Body of pancreas (tissue), 4 donors: ENCODE measurements at regions not wholly inside any gene's neighbourhood (a gene's known extent, or its start where the extent isn't known, plus 50 kb on each side); places are given as distances from the start of the nearest gene placed in this dataset.

Experiments used
- ATAC-seq: fragments of 150-250 bp; one replicate; pipeline ENCODE4 v1.9.1; 2016
- DNase-seq, 4 donors: peaks; one replicate each; pipeline ENCODE4 v3.0.0-alpha.2; 2019
- H3K27ac ChIP-seq, 4 donors: fragments of 200-600 bp; sonication (generic); 1 replicate in 3 of 4; 2 replicates in 1 of 4; pipeline versions ENCODE4 v1.5.1 to v1.6.1; 2016 to 2019; ENCODE audit warnings: mild to moderate bottlenecking in 1 of 4, mixed read lengths in 1 of 4, moderate library complexity in 1 of 4
- H3K27me3 ChIP-seq, 2 donors: fragments of 200-600 bp; sonication (generic); one replicate each; pipeline ENCODE4 v1.6.0; 2016; ENCODE audit warnings: mild to moderate bottlenecking in 1 of 2
- H3K36me3 ChIP-seq, 2 donors: fragments of 200-600 bp; sonication (generic); replicated peaks in 1 of 2; 2 replicates each; pipeline ENCODE4 v1.5.1; 2016; ENCODE audit warnings: low read depth in 2 of 2; ENCODE audit not compliant: insufficient read depth in 1 of 2
- H3K4me1 ChIP-seq: fragments of 200-600 bp; sonication (generic); one replicate; pipeline ENCODE4 v1.6.0; 2016
- H3K4me3 ChIP-seq, 2 donors: fragments of 200-600 bp; sonication (generic); 1 replicate in 1 of 2; 2 replicates in 1 of 2; pipeline ENCODE4 v1.5.1; 2016 to 2019
- H3K9me3 ChIP-seq, 3 donors: fragments of 200-600 bp; sonication (generic); 1 replicate in 2 of 3; 2 replicates in 1 of 3; pipeline ENCODE4 v1.5.1; 2016
- POLR2A ChIP-seq, 3 donors: fragments of 450-650 bp; IDR thresholded peaks; one replicate each; pipeline ENCODE4 v1.6.1; 2016; ENCODE audit warnings: antibody characterized with exemption in 3 of 3, mild to moderate bottlenecking in 2 of 3
- WGBS, 2 donors: methylation state at CpG; one replicate each; pipeline ENCODE4 v1.1.5; 2017; 5-methylcytosine and 5-hydroxymethylcytosine counted together
- intact Hi-C: fragments of 100-400 bp; cut with DNase I; formaldehyde crosslinking; loops from one replicate; pipeline ENCODE4 v1.15.1; 2023
- TF ChIP-seq, protein P1 (sequence below), 7 experiments: fragments of 450-650 bp in 4 of 7; fragments of 200-600 bp in 3 of 7; sonication (generic) in 3 of 7; IDR thresholded peaks; one replicate each; pipeline ENCODE4 v1.5.1; 2016 to 2019; ENCODE audit warnings: antibody characterized with exemption in 7 of 7

DNA sequence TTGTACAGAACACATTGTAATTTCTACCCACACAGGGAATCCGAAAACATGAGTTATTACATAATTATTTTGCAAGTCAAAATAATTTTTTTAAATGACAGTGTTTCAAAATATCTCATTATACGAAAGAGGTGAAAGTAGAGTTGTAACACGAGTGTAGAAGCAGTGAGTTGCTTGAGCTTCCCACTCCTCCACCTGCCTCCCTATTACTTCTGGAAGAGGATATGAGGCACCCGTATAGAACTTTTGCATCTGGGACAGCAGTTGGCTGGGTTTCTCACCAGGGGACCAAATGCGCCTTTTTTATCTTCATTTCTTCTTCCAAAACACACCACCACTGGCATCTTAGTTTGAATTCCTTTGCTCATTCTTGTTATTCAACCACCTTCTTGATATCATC is 779.0 kb upstream of the COX7C start:
- Histone ChIP-seq H3K27ac (no peak overlapping the region), H3K36me3 (no peaks in the 10 kb centered on the region), H3K27me3 (no peaks in the 10 kb centered on the region), H3K9me3 (no peaks in the 10 kb centered on the region), H3K4me3 (no peak overlapping the region), H3K4me1 (no peaks in the 10 kb centered on the region)
- 62 to 72% methylated on average over 5 of the region's 5 CpGs for WGBS, 2 donors
- intact Hi-C loops, result no loop called here
- TF ChIP-seq, protein P1, sequence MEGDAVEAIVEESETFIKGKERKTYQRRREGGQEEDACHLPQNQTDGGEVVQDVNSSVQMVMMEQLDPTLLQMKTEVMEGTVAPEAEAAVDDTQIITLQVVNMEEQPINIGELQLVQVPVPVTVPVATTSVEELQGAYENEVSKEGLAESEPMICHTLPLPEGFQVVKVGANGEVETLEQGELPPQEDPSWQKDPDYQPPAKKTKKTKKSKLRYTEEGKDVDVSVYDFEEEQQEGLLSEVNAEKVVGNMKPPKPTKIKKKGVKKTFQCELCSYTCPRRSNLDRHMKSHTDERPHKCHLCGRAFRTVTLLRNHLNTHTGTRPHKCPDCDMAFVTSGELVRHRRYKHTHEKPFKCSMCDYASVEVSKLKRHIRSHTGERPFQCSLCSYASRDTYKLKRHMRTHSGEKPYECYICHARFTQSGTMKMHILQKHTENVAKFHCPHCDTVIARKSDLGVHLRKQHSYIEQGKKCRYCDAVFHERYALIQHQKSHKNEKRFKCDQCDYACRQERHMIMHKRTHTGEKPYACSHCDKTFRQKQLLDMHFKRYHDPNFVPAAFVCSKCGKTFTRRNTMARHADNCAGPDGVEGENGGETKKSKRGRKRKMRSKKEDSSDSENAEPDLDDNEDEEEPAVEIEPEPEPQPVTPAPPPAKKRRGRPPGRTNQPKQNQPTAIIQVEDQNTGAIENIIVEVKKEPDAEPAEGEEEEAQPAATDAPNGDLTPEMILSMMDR (IDR thresholded peaks at IDR 0.05), result no peak
- TF ChIP-seq POLR2A (IDR thresholded peaks at IDR 0.05), result no peak
- DNase-seq (no peak), ATAC-seq (no peak)

DNA sequence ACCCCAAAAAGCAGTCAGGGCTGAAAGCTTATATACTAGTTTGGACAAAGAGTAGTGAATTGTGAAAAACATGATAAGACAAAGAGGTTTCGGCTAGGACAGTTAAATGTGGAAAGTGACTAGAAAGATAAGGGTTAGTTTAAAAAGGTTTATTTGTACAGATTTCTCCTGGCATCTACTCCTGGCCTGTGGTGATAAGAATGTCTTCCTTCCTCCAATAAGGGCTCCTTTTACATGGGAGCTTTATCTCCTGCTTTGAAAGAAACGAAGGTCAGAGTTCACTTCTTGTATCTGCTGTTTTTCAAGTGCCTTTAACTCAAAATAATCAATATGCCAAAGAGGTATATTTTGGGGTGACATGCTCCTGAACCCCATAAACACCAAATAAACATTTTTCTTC is 776.1 kb upstream of the COX7C start:
- ATAC-seq, result no peak
- no peaks in the 10 kb centered on the region for H3K27me3 ChIP-seq

DNA sequence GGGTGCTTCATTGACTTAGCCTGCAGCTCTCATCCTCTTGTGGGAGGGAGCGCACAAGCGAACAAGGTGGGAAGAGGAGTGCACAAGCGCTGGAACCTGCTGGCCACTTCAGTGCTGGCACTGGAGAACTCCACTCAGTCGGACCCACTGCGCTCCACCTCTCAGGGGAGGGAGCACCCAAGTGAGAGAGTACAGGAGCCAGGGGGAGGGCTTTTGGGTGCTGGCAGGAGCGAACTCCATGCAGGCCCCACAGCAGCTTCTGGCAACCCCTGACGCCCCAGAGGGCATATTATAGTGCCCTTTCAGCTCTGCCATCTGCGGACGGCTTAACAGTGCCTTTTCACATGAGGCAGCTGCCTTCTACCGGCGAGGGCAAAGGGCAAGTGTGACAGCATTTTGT is 774.2 kb upstream of the COX7C start:
- intact Hi-C loops, result no loop called here
- no peak overlapping the region for H3K27ac ChIP-seq
- no peak overlapping the region for H3K4me3 ChIP-seq
- no peaks in the 10 kb centered on the region for H3K4me1 ChIP-seq
- H3K27me3 ChIP-seq, result no peaks in the 10 kb centered on the region
- 69 to 81% methylated on average over 9 to 11 of the region's 11 CpGs for WGBS, 2 donors
- no peak for DNase-seq
- no peak for ATAC-seq
- no peaks in the 10 kb centered on the region for H3K9me3 ChIP-seq
- no peak for TF ChIP-seq POLR2A (IDR thresholded peaks at IDR 0.05)
- TF ChIP-seq, protein P1 (IDR thresholded peaks at IDR 0.05), result no peak
- H3K36me3 ChIP-seq, result no peaks in the 10 kb centered on the region

More for the DNA sequence above, 776.1 kb upstream of the COX7C start:
- WGBS, 2 donors, result 24 to 47% methylated on average over 2 of the region's 2 CpGs
- intact Hi-C loops, result no loop called here
- no peak overlapping the region for H3K27ac ChIP-seq
- TF ChIP-seq, protein P1 (IDR thresholded peaks at IDR 0.05), result no peak
- no peak for TF ChIP-seq POLR2A (IDR thresholded peaks at IDR 0.05)
- no peaks in the 10 kb centered on the region for H3K9me3 ChIP-seq
- no peaks in the 10 kb centered on the region for H3K4me1 ChIP-seq
- no peak overlapping the region for H3K4me3 ChIP-seq
- no peak for DNase-seq
- no peaks in the 10 kb centered on the region for H3K36me3 ChIP-seq

DNA sequence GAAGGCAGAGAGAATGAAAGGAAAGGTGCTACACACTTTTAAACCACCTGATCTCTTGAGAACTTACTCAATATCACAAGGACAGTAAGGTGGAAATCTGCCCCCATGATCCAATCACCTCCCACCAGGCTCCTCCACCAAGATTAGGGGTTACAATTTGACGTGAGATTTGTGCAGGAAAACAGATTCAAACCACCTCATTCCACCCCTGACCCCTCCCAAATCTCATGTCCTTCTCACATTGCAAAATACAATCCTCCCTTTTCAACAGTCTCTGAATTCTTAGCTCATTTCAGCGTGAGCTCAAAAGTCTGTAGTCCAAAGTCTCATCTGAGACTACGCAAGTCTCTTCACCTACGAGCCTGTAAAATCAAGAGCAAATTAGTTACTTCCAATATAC is 768.3 kb upstream of the COX7C start:
- TF ChIP-seq, protein P1 (IDR thresholded peaks at IDR 0.05), result no peak
- no peak for TF ChIP-seq POLR2A (IDR thresholded peaks at IDR 0.05)
- Histone ChIP-seq H3K27ac (no peak overlapping the region), H3K9me3 (no peaks in the 10 kb centered on the region), H3K36me3 (no peaks in the 10 kb centered on the region), H3K4me1 (no peaks in the 10 kb centered on the region), H3K27me3 (no peaks in the 10 kb centered on the region), H3K4me3 (no peak overlapping the region)
- 55 to 60% methylated on average over 4 of the region's 4 CpGs for WGBS, 2 donors
- intact Hi-C loops, result no loop called here
- DNase-seq, result no peak
- no peak for ATAC-seq

DNA sequence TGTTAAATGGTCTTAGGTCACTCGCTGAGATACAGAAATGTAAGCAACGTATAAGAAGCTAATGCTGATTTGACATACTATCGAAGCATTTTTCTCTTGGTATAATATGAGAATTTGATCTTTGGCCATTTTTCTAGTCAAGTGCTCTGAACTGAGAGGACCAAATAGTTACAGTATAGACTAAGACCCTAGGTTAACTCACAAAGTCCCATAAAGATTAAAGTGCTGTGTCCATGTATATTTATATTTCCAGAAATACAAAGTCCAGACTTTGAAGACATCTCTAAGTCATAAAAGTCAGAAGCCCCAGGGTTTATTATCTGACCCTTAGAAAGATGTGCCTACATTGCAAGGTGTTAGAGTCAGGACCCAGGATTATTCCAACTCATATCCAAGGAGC is 752.4 kb upstream of the COX7C start:
- TF ChIP-seq POLR2A (IDR thresholded peaks at IDR 0.05), result no peak
- TF ChIP-seq, protein P1 (IDR thresholded peaks at IDR 0.05), result no peak
- H3K36me3 ChIP-seq, result no peaks in the 10 kb centered on the region
- no peak for ATAC-seq
- no peak for DNase-seq
- H3K27ac ChIP-seq, result no peak overlapping the region
- intact Hi-C loops, result no loop called here
- H3K4me3 ChIP-seq, result no peak overlapping the region
- whole genome bisulfite sequencing, 2 donors, result 82 to 85% methylated on average over 3 of the region's 3 CpGs
- H3K4me1 ChIP-seq, result no peaks in the 10 kb centered on the region
- H3K9me3 ChIP-seq, result no peaks in the 10 kb centered on the region
- no peaks in the 10 kb centered on the region for H3K27me3 ChIP-seq
